Testis (tissue), 2 donors: ENCODE measurements at regions not wholly inside any gene's neighbourhood (a gene's known extent, or its start where the extent isn't known, plus 50 kb on each side); places are given as distances from the start of the nearest gene placed in this dataset.

Experiments
- DNase-seq: peaks from one replicate; pipeline ENCODE4 v3.0.0-alpha.2; 2019
- H3K27ac ChIP-seq, 2 donors: fragments of 200-600 bp; sonication (generic); one replicate each; pipeline ENCODE4 v1.5.1; 2019
- H3K27me3 ChIP-seq: fragments of 200-600 bp; sonication (generic); one replicate; pipeline ENCODE4 v1.5.1; 2019
- H3K36me3 ChIP-seq: fragments of 200-600 bp; sonication (generic); one replicate; pipeline ENCODE4 v1.5.1; 2017; ENCODE audit warnings: low read depth; ENCODE audit errors: missing control alignments
- H3K4me1 ChIP-seq: fragments of 200-600 bp; sonication (generic); one replicate; pipeline ENCODE4 v1.5.1; 2019
- H3K4me3 ChIP-seq, 2 donors: fragments of 200-600 bp; sonication (generic); one replicate each; pipeline ENCODE4 v1.5.1; 2017 to 2019
- H3K9me3 ChIP-seq: fragments of 200-600 bp; sonication (generic); one replicate; pipeline ENCODE4 v1.5.1; 2017
- CTCF ChIP-seq, 3 experiments: fragments of 450-650 bp in 2 of 3; fragments of 200-600 bp in 1 of 3; sonication (generic) in 1 of 3; IDR thresholded peaks; one replicate each; pipeline ENCODE4 v1.5.1; 2016 to 2019; ENCODE audit warnings: antibody characterized with exemption in 3 of 3, mild to moderate bottlenecking in 2 of 3, moderate library complexity in 1 of 3
- POLR2A ChIP-seq: fragments of 450-650 bp; IDR thresholded peaks from one replicate; pipeline ENCODE4 v1.6.1; 2017; ENCODE audit warnings: antibody characterized with exemption, mild to moderate bottlenecking, moderate library complexity
- WGBS, 2 donors: methylation state at CpG; one replicate each; pipeline ENCODE4 v1.1.5; 2018; 5-methylcytosine and 5-hydroxymethylcytosine counted together
- intact Hi-C: fragments of 100-400 bp; cut with DNase I; formaldehyde crosslinking; loops from one replicate; pipeline ENCODE4 v1.15.1; 2023; ENCODE audit warnings: low total_unique reads

GRCh38 chr21:22120616-22121266 is 1122.5 kb downstream of the NCAM2 start:
- intact Hi-C loops: no loop called here
- 66 to 76% methylated on average over 14 of the region's 14 CpGs for WGBS, 2 donors

GRCh38 chr21:22125581-22125980 is 1127.4 kb downstream of the NCAM2 start:
- Histone ChIP-seq H3K27me3 (no peaks in the 10 kb centered on the region), H3K9me3 (no peaks in the 10 kb centered on the region), H3K36me3 (no peaks in the 10 kb centered on the region), H3K4me1 (no peaks in the 10 kb centered on the region), H3K4me3 (no peak overlapping the region), H3K27ac (no peak overlapping the region)
- intact Hi-C loops: no loop called here
- 92 to 94% methylated on average over 2 of the region's 2 CpGs for WGBS, 2 donors
- DNase-seq: no peak
- TF ChIP-seq CTCF (IDR thresholded peaks at IDR 0.05): no peak
- TF ChIP-seq POLR2A: no peak

More at GRCh38 chr21:22120616-22121266, 1122.5 kb downstream of the NCAM2 start:
- DNase-seq: peak; percentile 36
- TF ChIP-seq CTCF (IDR thresholded peaks at IDR 0.05) (peak in 1 of 3 experiments; percentile 42), POLR2A (no peak)
- Histone ChIP-seq H3K9me3 (no peaks in the 10 kb centered on the region), H3K27ac (no peak overlapping the region), H3K36me3 (no peaks in the 10 kb centered on the region), H3K4me1 (no peaks in the 10 kb centered on the region), H3K4me3 (no peak overlapping the region), H3K27me3 (no peaks in the 10 kb centered on the region)

- H3K9me3 ChIP-seq: no peaks in the 10 kb centered on the region
Observed at GRCh38 chr21:22128671-22129070, 1130.5 kb downstream of the NCAM2 start.

GRCh38 chr21:22132358-22133071 is 1134.3 kb downstream of the NCAM2 start:
- no peaks in the 10 kb centered on the region for H3K36me3 ChIP-seq
- TF ChIP-seq POLR2A: no peak
- TF ChIP-seq CTCF (IDR thresholded peaks at IDR 0.05): no peak
- 83 to 85% methylated on average over 5 of the region's 5 CpGs for WGBS, 2 donors

More at GRCh38 chr21:22128671-22129070, 1130.5 kb downstream of the NCAM2 start:
- DNase-seq: no peak
- intact Hi-C loops: no loop called here
- H3K36me3 ChIP-seq: no peaks in the 10 kb centered on the region
- no peak overlapping the region for H3K4me3 ChIP-seq
- H3K27ac ChIP-seq: no peak overlapping the region
- no peaks in the 10 kb centered on the region for H3K4me1 ChIP-seq
- 88% methylated on average over 2 of the region's 2 CpGs for WGBS, 2 donors
- TF ChIP-seq POLR2A: no peak
- TF ChIP-seq CTCF (IDR thresholded peaks at IDR 0.05): no peak
- no peaks in the 10 kb centered on the region for H3K27me3 ChIP-seq

More at GRCh38 chr21:22132358-22133071, 1134.3 kb downstream of the NCAM2 start:
- Histone ChIP-seq H3K4me1 (no peaks in the 10 kb centered on the region), H3K4me3 (no peak overlapping the region), H3K9me3 (no peaks in the 10 kb centered on the region), H3K27ac (no peak overlapping the region), H3K27me3 (no peaks in the 10 kb centered on the region)
- DNase-seq: no peak
- intact Hi-C loops: no loop called here
